Esophagus (tissue), 2 donors: ENCODE measurements at regions not wholly inside any gene's neighbourhood (a gene's known extent, or its start where the extent isn't known, plus 50 kb on each side); places are given as distances from the start of the nearest gene placed in this dataset.

ENCODE experiments used
- H3K27ac ChIP-seq, 2 donors: one replicate each; pipeline ENCODE4 v1.5.1; 2013; ENCODE audit warnings: low read depth in 2 of 2, mild to moderate bottlenecking in 2 of 2, inconsistent platforms in 1 of 2, low read length in 1 of 2, moderate library complexity in 1 of 2
- H3K27me3 ChIP-seq, 2 donors: one replicate each; pipeline ENCODE4 v1.6.1; 2013; ENCODE audit warnings: low read length in 2 of 2, control low read depth in 1 of 2, mild to moderate bottlenecking in 1 of 2; ENCODE audit not compliant: insufficient read depth in 2 of 2, control insufficient read depth in 1 of 2
- H3K36me3 ChIP-seq, 2 donors: one replicate each; pipeline ENCODE4 v1.6.1; 2013; ENCODE audit warnings: low read length in 1 of 2; ENCODE audit not compliant: control insufficient read depth in 2 of 2, insufficient read depth in 2 of 2
- H3K4me1 ChIP-seq, 2 donors: one replicate each; pipeline ENCODE4 v1.6.1; 2013; ENCODE audit warnings: low read length in 1 of 2; ENCODE audit not compliant: control insufficient read depth in 2 of 2, insufficient read depth in 2 of 2
- H3K4me3 ChIP-seq, 2 donors: one replicate each; pipeline ENCODE4 v1.5.1; 2013; ENCODE audit warnings: low read length in 2 of 2, mild to moderate bottlenecking in 2 of 2, low read depth in 1 of 2, moderate library complexity in 1 of 2
- H3K9me3 ChIP-seq, 2 donors: one replicate each; pipeline ENCODE4 v1.6.1; 2013; ENCODE audit warnings: mild to moderate bottlenecking in 2 of 2, low read depth in 1 of 2, low read length in 1 of 2, moderate library complexity in 1 of 2; ENCODE audit not compliant: control insufficient read depth in 2 of 2, insufficient read depth in 1 of 2
- WGBS, 2 donors: extraction: QIAGEN DNeasy Blood & Tissue Kit; methylation state at CpG; one replicate each; pipeline ENCODE4 v1.1.7; 2013; 5-methylcytosine and 5-hydroxymethylcytosine counted together
- donor health status: healthy with polysubstance abuse.
- donor health status: Bipolar disorder and iron deficiency.

DNA sequence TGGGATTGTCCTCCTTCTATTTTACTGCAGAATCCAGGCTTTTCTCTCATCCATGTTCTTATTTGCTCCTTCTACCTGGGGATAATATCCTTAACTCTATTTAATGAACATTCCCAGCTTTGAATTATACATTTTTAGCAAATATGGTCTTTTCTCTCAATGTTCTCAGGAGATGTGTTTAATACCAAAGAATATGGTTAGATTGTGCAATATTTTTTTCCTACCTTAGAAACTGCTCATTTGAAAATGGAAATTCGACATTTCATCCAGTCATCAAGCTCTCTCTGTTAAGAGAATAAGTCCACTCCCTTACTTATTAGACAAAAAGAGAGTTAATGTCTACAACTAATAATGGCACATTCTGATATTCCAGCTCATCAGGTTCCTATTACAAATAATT, 160.4 kb upstream of the GULP1 start:
- 59 to 70% methylated on average over 1 of the region's 1 CpG for WGBS, 2 donors
- no peak overlapping the region for H3K4me3 ChIP-seq
- no peaks in the 10 kb centered on the region for H3K36me3 ChIP-seq
- no peaks in the 10 kb centered on the region for H3K4me1 ChIP-seq
- H3K27me3 ChIP-seq = no peaks in the 10 kb centered on the region
- H3K9me3 ChIP-seq = no peaks in the 10 kb centered on the region
- no peak overlapping the region for H3K27ac ChIP-seq

DNA sequence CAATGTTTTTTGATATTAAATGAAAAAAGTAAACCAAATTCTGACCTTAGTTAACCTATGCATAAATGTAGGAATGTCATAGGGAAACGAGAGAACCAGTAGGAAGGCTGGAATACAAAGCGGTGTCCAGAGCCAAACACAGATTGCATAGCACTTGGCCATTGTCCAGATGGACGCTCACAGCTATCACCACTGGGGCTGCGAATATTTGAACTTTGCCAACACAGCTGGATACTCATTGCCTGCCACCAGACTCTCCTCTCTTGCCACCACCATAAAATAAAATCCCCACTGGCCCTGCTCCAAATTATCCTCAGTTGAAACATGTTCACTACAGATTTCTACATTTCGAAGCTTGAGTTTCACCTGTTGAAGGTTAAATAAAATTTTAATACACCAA, 159.3 kb upstream of the GULP1 start:
- WGBS, 2 donors = 43 to 45% methylated on average over 5 of the region's 5 CpGs
- H3K36me3 ChIP-seq = no peaks in the 10 kb centered on the region
- H3K27me3 ChIP-seq = no peaks in the 10 kb centered on the region
- H3K4me3 ChIP-seq = no peak overlapping the region
- no peak overlapping the region for H3K27ac ChIP-seq
- no peaks in the 10 kb centered on the region for H3K9me3 ChIP-seq
- no peaks in the 10 kb centered on the region for H3K4me1 ChIP-seq

DNA sequence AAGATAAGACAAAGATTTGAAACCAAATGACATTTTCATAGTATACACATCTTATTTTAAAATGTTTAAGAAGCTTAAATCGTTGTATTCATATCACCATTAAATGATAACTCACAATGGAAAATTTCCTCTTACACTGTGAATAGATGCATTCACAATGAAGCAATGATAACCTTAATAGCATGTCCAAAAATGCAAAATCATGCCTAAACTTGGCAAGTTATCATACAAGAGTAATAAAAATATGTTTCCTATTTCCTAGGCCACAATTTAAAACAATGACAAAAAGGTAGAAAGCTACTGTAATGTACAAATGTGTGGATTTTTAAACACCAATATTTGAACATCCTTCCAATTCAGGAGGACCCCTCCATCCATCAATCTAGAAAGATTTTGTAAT, 157.4 kb upstream of the GULP1 start:
- H3K9me3 ChIP-seq = no peaks in the 10 kb centered on the region
- 37 to 54% methylated on average over 1 of the region's 1 CpG for WGBS, 2 donors
- no peak overlapping the region for H3K27ac ChIP-seq
- H3K4me3 ChIP-seq = no peak overlapping the region
- H3K27me3 ChIP-seq = no peaks in the 10 kb centered on the region
- no peaks in the 10 kb centered on the region for H3K36me3 ChIP-seq
- H3K4me1 ChIP-seq = no peaks in the 10 kb centered on the region

DNA sequence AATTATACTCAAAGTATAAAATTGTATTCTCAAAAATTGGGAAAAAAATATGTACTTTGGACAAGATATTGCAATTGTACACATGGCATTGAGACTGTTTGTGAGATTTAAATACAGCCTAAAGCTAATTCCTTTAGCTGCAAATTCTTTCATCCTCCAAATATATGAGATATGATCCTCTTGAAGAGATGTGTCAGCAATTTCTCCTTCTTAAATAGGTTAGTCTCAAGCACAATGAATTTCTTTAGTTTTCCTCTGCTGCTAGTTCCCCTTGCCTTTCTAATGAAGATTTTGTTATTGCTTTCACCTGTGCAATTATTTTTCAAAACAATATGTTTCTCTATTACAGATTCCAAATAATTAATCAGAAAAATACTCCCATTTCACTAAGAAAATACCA, 153.4 kb upstream of the GULP1 start:
- Histone ChIP-seq H3K27me3 (no peaks in the 10 kb centered on the region), H3K4me3 (no peak overlapping the region), H3K36me3 (no peaks in the 10 kb centered on the region), H3K9me3 (no peaks in the 10 kb centered on the region), H3K27ac (no peak overlapping the region), H3K4me1 (no peaks in the 10 kb centered on the region)

DNA sequence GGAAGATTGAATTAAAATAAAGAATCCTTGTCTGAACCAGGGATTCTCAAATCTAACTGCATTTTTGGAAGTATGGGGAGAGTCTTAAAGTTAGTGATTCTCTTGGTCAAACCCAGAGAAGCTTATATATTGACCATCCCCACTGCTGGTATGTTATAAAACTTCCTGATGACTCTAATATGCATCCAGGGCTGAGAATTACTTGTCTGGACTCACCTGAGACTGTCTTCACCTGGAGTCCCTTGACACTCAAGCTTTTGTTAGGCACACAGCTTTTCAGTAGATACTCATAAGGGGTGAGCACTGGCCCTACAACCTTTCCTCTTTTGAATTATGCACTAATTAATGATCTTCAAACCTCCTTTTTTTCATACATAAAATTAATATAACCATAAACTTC, 149.6 kb upstream of the GULP1 start:
- Histone ChIP-seq H3K27ac (no peak overlapping the region), H3K36me3 (no peaks in the 10 kb centered on the region), H3K4me1 (no peaks in the 10 kb centered on the region), H3K9me3 (no peaks in the 10 kb centered on the region), H3K27me3 (no peaks in the 10 kb centered on the region), H3K4me3 (no peak overlapping the region)

DNA sequence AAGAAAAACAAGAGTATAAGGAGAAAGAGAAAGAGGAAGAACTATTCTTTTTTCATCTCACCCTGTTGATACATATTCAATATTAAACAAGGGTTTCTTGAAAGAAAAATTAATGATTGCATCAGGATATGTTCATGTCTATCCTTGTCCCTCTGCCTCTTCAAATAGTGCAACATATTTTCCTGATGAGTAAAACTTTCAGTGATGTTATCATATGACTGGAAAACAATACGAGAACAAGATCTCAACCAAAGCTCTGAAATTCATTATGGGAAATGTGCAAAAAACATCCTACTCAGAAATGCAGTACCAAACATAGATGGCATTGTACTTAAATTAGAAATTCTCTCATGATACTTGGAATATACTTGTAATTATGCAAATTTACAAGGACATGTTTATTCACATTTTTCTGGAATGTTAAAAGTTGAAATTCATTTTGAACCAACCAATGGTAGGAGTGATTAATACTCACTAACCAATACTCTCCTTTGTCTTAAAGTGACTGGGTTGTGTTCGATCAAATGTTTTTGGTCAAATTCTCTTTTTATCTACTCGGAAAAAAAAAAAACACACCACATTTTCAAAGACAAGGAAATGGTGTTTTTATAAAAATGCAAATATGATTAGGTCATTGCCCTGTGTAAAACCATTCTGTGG, 148.9 kb upstream of the GULP1 start:
- Histone ChIP-seq H3K27ac (no peak overlapping the region), H3K9me3 (no peaks in the 10 kb centered on the region), H3K27me3 (no peaks in the 10 kb centered on the region), H3K4me3 (no peak overlapping the region), H3K36me3 (no peaks in the 10 kb centered on the region), H3K4me1 (no peaks in the 10 kb centered on the region)
- WGBS, 2 donors = 56 to 62% methylated on average over 3 of the region's 3 CpGs

DNA sequence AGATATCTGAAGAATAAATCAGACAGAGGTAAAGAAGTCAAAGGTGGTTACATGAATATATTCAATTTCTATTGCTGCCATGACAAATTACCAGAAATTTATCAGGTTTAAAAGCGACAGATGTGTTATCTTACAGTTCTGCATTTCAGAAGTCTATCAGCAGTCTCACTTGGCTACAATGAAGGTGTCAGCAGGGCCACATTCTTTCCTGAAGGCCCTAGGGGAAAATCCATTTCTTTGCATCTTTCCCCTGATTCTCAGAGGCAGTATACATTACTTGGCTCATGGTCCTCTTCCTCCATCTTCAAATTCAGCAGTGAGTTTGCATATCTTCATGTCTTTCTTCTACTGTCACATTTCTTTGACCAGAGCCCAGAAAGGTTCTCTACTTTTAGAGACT, 145.8 kb upstream of the GULP1 start:
- WGBS, 2 donors = 9 to 43% methylated on average over 1 of the region's 1 CpG
- Histone ChIP-seq H3K4me3 (no peak overlapping the region), H3K4me1 (no peaks in the 10 kb centered on the region)

DNA sequence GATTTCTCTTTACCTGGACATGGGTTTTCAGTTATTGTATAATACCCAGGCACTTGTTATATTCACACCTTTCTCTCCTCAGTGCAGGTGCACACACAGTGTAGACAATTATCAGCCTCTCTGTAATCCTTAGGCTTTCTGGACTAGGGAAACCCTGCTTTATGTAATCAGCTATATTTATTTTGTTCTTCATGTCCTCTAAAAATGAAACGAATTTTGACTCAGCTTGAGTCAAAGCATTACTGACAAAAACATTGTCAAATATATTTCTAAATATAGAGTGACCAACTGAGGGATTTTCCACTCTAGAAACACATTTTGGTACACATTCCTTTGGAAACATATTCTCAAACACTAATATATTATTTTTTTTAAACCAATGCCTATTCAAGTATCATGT, 144.8 kb upstream of the GULP1 start:
- Histone ChIP-seq H3K27ac (no peak overlapping the region), H3K36me3 (no peaks in the 10 kb centered on the region), H3K4me1 (no peaks in the 10 kb centered on the region), H3K27me3 (no peaks in the 10 kb centered on the region), H3K9me3 (no peaks in the 10 kb centered on the region), H3K4me3 (no peak overlapping the region)
- 9 to 10% methylated on average over 1 of the region's 1 CpG for WGBS, 2 donors

More for the DNA sequence above, 145.8 kb upstream of the GULP1 start:
- Histone ChIP-seq H3K36me3 (no peaks in the 10 kb centered on the region), H3K27ac (no peak overlapping the region), H3K9me3 (no peaks in the 10 kb centered on the region), H3K27me3 (no peaks in the 10 kb centered on the region)

DNA sequence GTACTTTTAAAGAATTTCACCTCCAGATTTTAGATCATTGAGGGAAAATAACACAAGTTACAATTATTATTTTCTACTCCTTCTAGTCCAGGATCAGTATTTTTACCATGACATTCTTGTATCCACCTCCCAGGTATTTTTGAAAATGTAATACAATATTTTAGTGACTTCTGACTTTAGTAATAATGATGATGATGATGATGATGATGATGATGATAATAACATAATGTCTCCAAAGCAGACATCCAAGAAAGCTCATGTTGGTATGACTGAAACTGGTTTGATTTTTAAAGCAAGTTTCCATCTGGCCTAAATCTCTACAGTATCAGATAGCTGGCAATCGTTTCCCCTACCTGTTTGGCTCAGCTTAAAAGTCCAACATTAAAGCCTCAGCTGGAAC, 140.0 kb upstream of the GULP1 start:
- Histone ChIP-seq H3K27ac (no peak overlapping the region), H3K27me3 (no peaks in the 10 kb centered on the region), H3K4me3 (no peak overlapping the region), H3K4me1 (no peaks in the 10 kb centered on the region), H3K36me3 (no peaks in the 10 kb centered on the region), H3K9me3 (no peaks in the 10 kb centered on the region)
- 38 to 43% methylated on average over 1 of the region's 1 CpG for WGBS, 2 donors

DNA sequence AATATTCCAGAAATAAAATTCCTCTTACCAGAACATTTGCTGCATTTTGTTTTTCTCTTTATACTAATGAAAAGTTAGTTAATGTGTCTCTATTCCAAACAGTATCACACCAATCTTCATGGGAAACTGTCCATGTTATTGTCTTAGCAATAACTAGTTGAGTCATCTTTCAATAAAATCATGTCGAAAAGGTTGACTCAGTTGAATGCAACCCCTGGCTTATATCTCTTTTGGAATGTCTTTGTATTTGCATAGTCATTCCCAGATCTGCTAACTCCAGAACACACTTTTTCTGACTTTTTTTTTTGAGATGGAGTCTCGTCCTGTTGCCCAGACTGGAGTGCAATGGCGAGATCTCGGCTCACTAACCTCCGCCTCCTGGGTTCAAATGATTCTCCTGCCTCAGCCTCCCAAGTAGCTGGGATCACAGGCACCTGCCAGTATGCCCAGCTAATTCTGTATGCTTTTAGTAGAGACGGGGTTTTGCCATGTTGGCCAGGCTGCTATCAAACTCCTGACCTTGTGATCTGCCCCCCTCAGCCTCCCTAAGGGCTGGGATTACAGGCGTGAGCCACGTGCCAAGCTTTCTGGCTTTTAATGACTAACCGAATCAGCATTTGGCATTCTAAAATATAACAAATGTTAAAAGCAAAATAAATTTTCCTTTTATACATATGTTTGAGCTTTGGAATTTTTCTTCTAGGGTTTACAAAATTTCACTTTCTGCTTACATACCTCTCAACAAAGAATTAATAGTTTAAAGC, 133.2 kb upstream of the GULP1 start:
- no peak overlapping the region for H3K4me3 ChIP-seq
- WGBS, 2 donors = 60 to 69% methylated on average over 9 of the region's 9 CpGs

More for the DNA sequence above, 133.2 kb upstream of the GULP1 start:
- H3K27me3 ChIP-seq = no peaks in the 10 kb centered on the region
- H3K27ac ChIP-seq = no peak overlapping the region
- no peaks in the 10 kb centered on the region for H3K36me3 ChIP-seq
- no peaks in the 10 kb centered on the region for H3K9me3 ChIP-seq
- H3K4me1 ChIP-seq = no peaks in the 10 kb centered on the region
